WTC11 (cell line): ENCODE measurements at regions not wholly inside any gene's neighbourhood (a gene's known extent, or its start where the extent isn't known, plus 50 kb on each side); places are given as distances from the start of the nearest gene placed in this dataset.

Experiments
- ATAC-seq: fragments of 200-7000 bp; cut with Tn5 transposase; 2 replicates; pipeline ENCODE4 v1.10.0; 2021; ENCODE audit warnings: mild to moderate bottlenecking, moderate library complexity
- CTCF ChIA-PET: fragments of 300-600 bp; sonication (Branson Sonifier 250); formaldehyde crosslinking; loops from one replicate; lab custom pipeline; 2021; ENCODE audit warnings: antibody characterized with exemption; lab: Charles Lee
- POLR2A ChIA-PET: fragments of 350-600 bp; sonication (Branson Sonifier 250); formaldehyde crosslinking; loops from one replicate; lab custom pipeline; 2021; ENCODE audit warnings: antibody characterized with exemption; lab: Charles Lee
- DNase-seq: peaks from one replicate; pipeline ENCODE4 v3.0.0; 2021; ENCODE audit warnings: low spot score
- H3K27ac Mint-ChIP-seq: 2 replicates; pipeline ENCODE4 v1.8.0; 2021; ENCODE audit warnings: mixed read lengths
- H3K27me3 Mint-ChIP-seq: 2 replicates; pipeline ENCODE4 v1.8.0; 2021; ENCODE audit warnings: low read depth, mild to moderate bottlenecking, moderate library complexity, mixed read lengths
- H3K36me3 Mint-ChIP-seq: 2 replicates; pipeline ENCODE4 v1.8.0; 2021; ENCODE audit warnings: mixed read lengths
- H3K4me1 Mint-ChIP-seq: 2 replicates; pipeline ENCODE4 v1.8.0; 2022; ENCODE audit warnings: mixed read lengths
- H3K4me3 Mint-ChIP-seq: 2 replicates; pipeline ENCODE4 v1.8.0; 2021; ENCODE audit warnings: mild to moderate bottlenecking, moderate library complexity, mixed read lengths
- H3K9me3 Mint-ChIP-seq: 2 replicates; pipeline ENCODE4 v1.8.0; 2021; ENCODE audit warnings: mixed read lengths
- AR ChIP-seq: fragments of 250-450 bp; sonication (Bioruptor Pico); IDR thresholded peaks from 2 replicates; pipeline ENCODE4 v1.9.0; 2021; ENCODE audit warnings: mild to moderate bottlenecking
- E2F1 ChIP-seq: sonication (generic); formaldehyde crosslinking; IDR thresholded peaks from 2 replicates; pipeline ENCODE4 v1.8.0; 2022; ENCODE audit warnings: mild to moderate bottlenecking, missing genetic modification reagents
- EMX1 ChIP-seq: fragments of 250-450 bp; sonication (Bioruptor Pico); IDR thresholded peaks from 2 replicates; pipeline ENCODE4 v1.8.0; 2021; ENCODE audit warnings: mild to moderate bottlenecking
- ERG ChIP-seq: fragments of 250-450 bp; sonication (Bioruptor Pico); IDR thresholded peaks from 2 replicates; pipeline ENCODE4 v1.8.0; 2021; ENCODE audit warnings: mild to moderate bottlenecking
- ESRRA ChIP-seq: sonication (generic); formaldehyde crosslinking; IDR thresholded peaks from 2 replicates; pipeline ENCODE4 v1.8.1; 2022; ENCODE audit warnings: mild to moderate bottlenecking, missing genetic modification reagents, borderline replicate concordance
- ETV6 ChIP-seq: sonication (generic); formaldehyde crosslinking; IDR thresholded peaks from 2 replicates; pipeline ENCODE4 v1.8.1; 2022; ENCODE audit warnings: mild to moderate bottlenecking, missing genetic modification reagents
- FOXP1 ChIP-seq: sonication (generic); formaldehyde crosslinking; IDR thresholded peaks from 2 replicates; pipeline ENCODE4 v1.8.0; 2022; ENCODE audit warnings: missing genetic modification reagents, mild to moderate bottlenecking, moderate library complexity, borderline replicate concordance
- NR2C2 ChIP-seq: sonication (generic); formaldehyde crosslinking; IDR thresholded peaks from 2 replicates; pipeline ENCODE4 v1.8.0; 2022; ENCODE audit warnings: mild to moderate bottlenecking, missing genetic modification reagents
- RORB ChIP-seq: fragments of 250-450 bp; sonication (Bioruptor Pico); IDR thresholded peaks from 2 replicates; pipeline ENCODE4 v1.9.0; 2021; ENCODE audit warnings: mild to moderate bottlenecking
- SMAD4 ChIP-seq: sonication (generic); formaldehyde crosslinking; IDR thresholded peaks from 2 replicates; pipeline ENCODE4 v1.8.0; 2022; ENCODE audit warnings: mild to moderate bottlenecking, missing genetic modification reagents
- ZBTB21 ChIP-seq: sonication (generic); formaldehyde crosslinking; IDR thresholded peaks from 2 replicates; pipeline ENCODE4 v1.8.1; 2023; ENCODE audit warnings: mild to moderate bottlenecking, missing genetic modification reagents, borderline replicate concordance
- ZBTB43 ChIP-seq: sonication (generic); formaldehyde crosslinking; IDR thresholded peaks from 2 replicates; pipeline ENCODE4 v1.8.1; 2023; ENCODE audit warnings: mild to moderate bottlenecking, missing genetic modification reagents
- ZMAT4 ChIP-seq: fragments of 250-450 bp; sonication (Bioruptor Pico); IDR thresholded peaks from 2 replicates; pipeline ENCODE4 v1.9.0; 2021; ENCODE audit warnings: mild to moderate bottlenecking
- ZNF121 ChIP-seq: sonication (generic); formaldehyde crosslinking; IDR thresholded peaks from 2 replicates; pipeline ENCODE4 v1.8.0; 2023; ENCODE audit warnings: missing genetic modification reagents
- ZNF138 ChIP-seq: sonication (generic); formaldehyde crosslinking; conservative IDR thresholded peaks from 2 replicates; pipeline ENCODE4 v1.8.1; 2022; ENCODE audit warnings: mild to moderate bottlenecking, moderate library complexity, missing genetic modification reagents
- ZNF219 ChIP-seq: sonication (generic); formaldehyde crosslinking; IDR thresholded peaks from 2 replicates; pipeline ENCODE4 v1.8.0; 2023; ENCODE audit warnings: missing genetic modification reagents, mild to moderate bottlenecking, borderline replicate concordance
- ZNF425 ChIP-seq: fragments of 250-450 bp; sonication (Bioruptor Pico); conservative IDR thresholded peaks from 2 replicates; pipeline ENCODE4 v1.9.0; 2021; ENCODE audit warnings: mild to moderate bottlenecking

GRCh38 chr7:28266402-28266801 is 85.8 kb upstream of the JAZF1 start:
- Mint-ChIP-seq H3K4me1 (peaks cover 35% of the 10 kb centered on the region), H3K27ac (no peak overlapping the region), H3K36me3 (peaks cover 4% of the 10 kb centered on the region), H3K4me3 (no peak overlapping the region), H3K27me3 (no peaks in the 10 kb centered on the region; the same call in 1 of the 2 replicates), H3K9me3 (peaks cover 21% of the 10 kb centered on the region)
- DNase-seq (no peak), ATAC-seq (no peak)
- CTCF ChIA-PET: no interaction called here
- TF ChIP-seq ZNF138 (CRISPR knock-in tag): no peak
- POLR2A ChIA-PET: no interaction called here

- TF ChIP-seq ZNF425 (CRISPR knock-in tag): no peak
- no peak for TF ChIP-seq AR (CRISPR knock-in tag)
- TF ChIP-seq ZBTB21 (CRISPR knock-in tag): no peak
- no peak for TF ChIP-seq RORB (CRISPR knock-in tag)
- TF ChIP-seq ETV6 (CRISPR knock-in tag): no peak
- TF ChIP-seq ESRRA: no peak
- no peak for TF ChIP-seq NR2C2 (CRISPR knock-in tag)
- no peak for TF ChIP-seq ZNF219
- no peak for TF ChIP-seq ZNF121
- TF ChIP-seq E2F1 (CRISPR knock-in tag): no peak
- H3K9me3 Mint-ChIP-seq: peaks cover 21% of the 10 kb centered on the region
- peaks cover 41% of the 10 kb centered on the region for H3K4me1 Mint-ChIP-seq
- ATAC-seq: no peak
- H3K4me3 Mint-ChIP-seq: no peak overlapping the region
- H3K27ac Mint-ChIP-seq: no peak overlapping the region
- DNase-seq: no peak
- no peaks in the 10 kb centered on the region; the same call in 1 of the 2 replicates for H3K27me3 Mint-ChIP-seq
- ChIA-PET POLR2A (no interaction called here), CTCF (no interaction called here)
- H3K36me3 Mint-ChIP-seq: peaks cover 4% of the 10 kb centered on the region
These were observed 86.4 kb upstream of the JAZF1 start for GRCh38 chr7:28267012-28267411.

GRCh38 chr7:28269700-28270361 is 89.2 kb upstream of the JAZF1 start:
- TF ChIP-seq ZBTB43 (CRISPR knock-in tag) (no peak), ERG (CRISPR knock-in tag) (no peak), ZMAT4 (CRISPR knock-in tag) (no peak), EMX1 (CRISPR knock-in tag) (no peak), SMAD4 (no peak), FOXP1 (no peak)
- TF ChIP-seq, all 79 proteins: peak for 0
- H3K27me3 Mint-ChIP-seq: no peaks in the 10 kb centered on the region; the same call in 1 of the 2 replicates
- no peak for ATAC-seq
- no peak overlapping the region for H3K4me3 Mint-ChIP-seq
- ChIA-PET POLR2A (no interaction called here), CTCF (no interaction called here)
- peaks cover 25% of the 10 kb centered on the region for H3K9me3 Mint-ChIP-seq
- H3K4me1 Mint-ChIP-seq: peaks cover 28% of the 10 kb centered on the region
- peaks cover 12% of the 10 kb centered on the region for H3K36me3 Mint-ChIP-seq
- no peak for DNase-seq
- no peak overlapping the region for H3K27ac Mint-ChIP-seq
